GM12878 (cell line): ENCODE measurements at regions not wholly inside any gene's neighbourhood (a gene's known extent, or its start where the extent isn't known, plus 50 kb on each side); places are given as distances from the start of the nearest gene placed in this dataset.

Experiments
- PRDM15 ChIP-seq: fragments of 450-650 bp; formaldehyde crosslinking; IDR thresholded peaks from 2 replicates; pipeline ENCODE4 v1.4.0; 2020; ENCODE audit warnings: mild to moderate bottlenecking, moderate library complexity
- RAD21 ChIP-seq: IDR thresholded peaks from 2 replicates; pipeline ENCODE4 v1.6.1; 2011; ENCODE audit warnings: mild to moderate bottlenecking, low read depth, low read length, moderate library complexity; ENCODE audit not compliant: insufficient read depth
- RFX5 ChIP-seq: IDR thresholded peaks from 2 replicates; pipeline ENCODE4 v1.6.1; 2011; ENCODE audit warnings: low read depth, low read length, improper control_type of control experiment
- YY1 ChIP-seq: IDR thresholded peaks from 2 replicates; pipeline ENCODE4 v1.6.1; 2011; ENCODE audit warnings: low read depth, mild to moderate bottlenecking, low read length
- ZBTB11 ChIP-seq: fragments of 450-650 bp; formaldehyde crosslinking; IDR thresholded peaks from 2 replicates; pipeline ENCODE4 v1.5.0; 2022; ENCODE audit warnings: mild to moderate bottlenecking, missing genetic modification characterization
- ZNF687 ChIP-seq: fragments of 450-650 bp; IDR thresholded peaks from 2 replicates; pipeline ENCODE4 v1.6.1; 2017; ENCODE audit warnings: mild to moderate bottlenecking, moderate library complexity

GRCh38 chr22:47914481-47915097 lies 1152.1 kb downstream of the TBC1D22A start (continued):
- TF ChIP-seq PRDM15 (no peak), YY1 (no peak), ZNF687 (no peak), RAD21 (no peak), RFX5 (no peak), ZBTB11 (no peak)
